WTC11 (cell line): ENCODE measurements at regions not wholly inside any gene's neighbourhood (a gene's known extent, or its start where the extent isn't known, plus 50 kb on each side); places are given as distances from the start of the nearest gene placed in this dataset.

Experiments used
- ATAC-seq: fragments of 200-7000 bp; cut with Tn5 transposase; 2 replicates; pipeline ENCODE4 v1.10.0; 2021; ENCODE audit warnings: mild to moderate bottlenecking, moderate library complexity
- CTCF ChIA-PET: fragments of 300-600 bp; sonication (Branson Sonifier 250); formaldehyde crosslinking; loops from one replicate; lab custom pipeline; 2021; ENCODE audit warnings: antibody characterized with exemption; lab: Charles Lee
- POLR2A ChIA-PET: fragments of 350-600 bp; sonication (Branson Sonifier 250); formaldehyde crosslinking; loops from one replicate; lab custom pipeline; 2021; ENCODE audit warnings: antibody characterized with exemption; lab: Charles Lee
- DNase-seq: peaks from one replicate; pipeline ENCODE4 v3.0.0; 2021; ENCODE audit warnings: low spot score
- H3K27ac Mint-ChIP-seq: 2 replicates; pipeline ENCODE4 v1.8.0; 2021; ENCODE audit warnings: mixed read lengths
- H3K27me3 Mint-ChIP-seq: 2 replicates; pipeline ENCODE4 v1.8.0; 2021; ENCODE audit warnings: low read depth, mild to moderate bottlenecking, moderate library complexity, mixed read lengths
- H3K36me3 Mint-ChIP-seq: 2 replicates; pipeline ENCODE4 v1.8.0; 2021; ENCODE audit warnings: mixed read lengths
- H3K4me1 Mint-ChIP-seq: 2 replicates; pipeline ENCODE4 v1.8.0; 2022; ENCODE audit warnings: mixed read lengths
- H3K4me3 Mint-ChIP-seq: 2 replicates; pipeline ENCODE4 v1.8.0; 2021; ENCODE audit warnings: mild to moderate bottlenecking, moderate library complexity, mixed read lengths
- H3K9me3 Mint-ChIP-seq: 2 replicates; pipeline ENCODE4 v1.8.0; 2021; ENCODE audit warnings: mixed read lengths
- ATF1 ChIP-seq: sonication (generic); formaldehyde crosslinking; IDR thresholded peaks from 2 replicates; pipeline ENCODE4 v1.8.1; 2023; ENCODE audit warnings: mild to moderate bottlenecking, moderate library complexity, missing genetic modification reagents
- E2F4 ChIP-seq: sonication (generic); formaldehyde crosslinking; IDR thresholded peaks from 2 replicates; pipeline ENCODE4 v1.8.1; 2022; ENCODE audit warnings: low read depth, mild to moderate bottlenecking, moderate library complexity, missing genetic modification reagents, borderline replicate concordance
- ETV6 ChIP-seq: sonication (generic); formaldehyde crosslinking; IDR thresholded peaks from 2 replicates; pipeline ENCODE4 v1.8.1; 2022; ENCODE audit warnings: mild to moderate bottlenecking, missing genetic modification reagents
- FOXJ3 ChIP-seq: sonication (generic); formaldehyde crosslinking; IDR thresholded peaks from 2 replicates; pipeline ENCODE4 v1.9.0; 2021; ENCODE audit warnings: missing genetic modification reagents, mild to moderate bottlenecking, borderline replicate concordance
- IRF1 ChIP-seq: sonication (generic); formaldehyde crosslinking; IDR thresholded peaks from 2 replicates; pipeline ENCODE4 v1.8.0; 2023; ENCODE audit warnings: missing genetic modification reagents
- MYBL2 ChIP-seq: sonication (generic); formaldehyde crosslinking; IDR thresholded peaks from 2 replicates; pipeline ENCODE4 v1.8.1; 2023; ENCODE audit warnings: mild to moderate bottlenecking, moderate library complexity, missing genetic modification reagents
- PRRX2 ChIP-seq: fragments of 250-450 bp; sonication (Bioruptor Pico); IDR thresholded peaks from 2 replicates; pipeline ENCODE4 v1.8.0; 2021; ENCODE audit warnings: mild to moderate bottlenecking
- SMAD3 ChIP-seq: sonication (generic); formaldehyde crosslinking; IDR thresholded peaks from 2 replicates; pipeline ENCODE4 v1.8.0; 2022; ENCODE audit warnings: missing genetic modification reagents, mild to moderate bottlenecking, borderline replicate concordance
- TP53 ChIP-seq: sonication (generic); formaldehyde crosslinking; IDR thresholded peaks from 2 replicates; pipeline ENCODE4 v1.8.1; 2023; ENCODE audit warnings: mild to moderate bottlenecking, missing genetic modification reagents
- ZNF263 ChIP-seq: sonication (generic); formaldehyde crosslinking; IDR thresholded peaks from 2 replicates; pipeline ENCODE4 v1.8.1; 2022; ENCODE audit warnings: low read depth, mild to moderate bottlenecking, moderate library complexity, missing genetic modification reagents
- ZNF396 ChIP-seq: fragments of 250-450 bp; sonication (Bioruptor Pico); IDR thresholded peaks from 2 replicates; pipeline ENCODE4 v1.8.0; 2021; ENCODE audit warnings: mild to moderate bottlenecking, moderate library complexity, borderline replicate concordance
- TF ChIP-seq, protein P1 (sequence below): fragments of 250-450 bp; sonication (Bioruptor Pico); conservative IDR thresholded peaks from 2 replicates; pipeline ENCODE4 v1.9.0; 2021; ENCODE audit warnings: mild to moderate bottlenecking
- TF ChIP-seq, protein P2 (sequence below): fragments of 250-450 bp; sonication (Bioruptor Pico); IDR thresholded peaks from 2 replicates; pipeline ENCODE4 v1.9.0; 2021; ENCODE audit warnings: mild to moderate bottlenecking, borderline replicate concordance
- TF ChIP-seq, protein P3 (sequence below): sonication (generic); formaldehyde crosslinking; IDR thresholded peaks from 2 replicates; pipeline ENCODE4 v1.8.0; 2022; ENCODE audit warnings: mild to moderate bottlenecking, missing genetic modification reagents
- TF ChIP-seq, protein P4 (sequence below): sonication (generic); formaldehyde crosslinking; IDR thresholded peaks from 2 replicates; pipeline ENCODE4 v1.8.1; 2022; ENCODE audit warnings: low read depth, missing genetic modification reagents, borderline replicate concordance

DNA sequence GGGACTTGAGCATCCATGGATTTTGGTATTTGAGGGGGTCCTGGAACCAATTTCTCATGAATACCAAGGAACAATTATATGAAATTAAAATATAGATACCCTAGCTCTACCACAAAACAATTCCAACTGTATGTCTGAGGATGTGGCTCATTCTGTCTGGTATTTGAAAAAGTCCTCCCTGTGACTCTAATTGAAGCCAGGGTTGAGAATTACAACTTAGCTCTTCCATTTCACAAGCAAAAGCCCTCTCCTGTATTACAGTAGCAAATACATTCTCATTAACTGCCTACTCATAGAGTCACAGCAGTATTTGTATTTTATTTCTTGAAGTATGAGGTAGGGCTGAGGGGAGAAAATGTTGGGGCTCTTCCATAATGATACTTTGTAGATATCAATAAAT lies 187.8 kb upstream of the OLFM3 start:
- DNase-seq: no peak
- H3K27me3 Mint-ChIP-seq: no peaks in the 10 kb centered on the region
- POLR2A ChIA-PET: no interaction called here
- no peaks in the 10 kb centered on the region for H3K36me3 Mint-ChIP-seq
- CTCF ChIA-PET: no interaction called here
- no peak overlapping the region for H3K27ac Mint-ChIP-seq
- H3K4me1 Mint-ChIP-seq: 0 out of 2 replicates have a peak, but pooled peaks cover 6% of the 10 kb centered on the region
- no peak for TF ChIP-seq ZNF263 (CRISPR knock-in tag)
- no peaks in the 10 kb centered on the region for H3K9me3 Mint-ChIP-seq
- H3K4me3 Mint-ChIP-seq: no peak overlapping the region
- ATAC-seq: no peak

DNA sequence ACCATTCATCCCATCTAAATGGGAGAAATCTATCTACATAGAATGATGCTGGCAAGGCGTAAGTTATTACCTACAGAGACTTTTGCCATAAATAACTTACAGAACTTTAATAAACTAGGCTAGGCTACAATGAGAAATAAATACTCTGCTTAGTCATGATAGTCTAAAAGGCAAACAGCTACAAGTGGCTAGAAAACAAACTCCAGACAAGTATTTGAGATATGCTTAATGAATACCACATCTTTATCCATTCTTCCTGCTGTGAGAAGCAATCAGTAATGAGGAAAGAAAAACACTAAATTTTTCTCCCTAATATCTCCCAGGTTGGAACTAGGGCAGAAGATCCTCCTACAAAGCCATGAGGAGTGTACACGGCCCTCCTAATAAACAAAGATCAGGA lies 187.0 kb upstream of the OLFM3 start:
- 0 out of 2 replicates have a peak, but pooled peaks cover 6% of the 10 kb centered on the region for H3K4me1 Mint-ChIP-seq
- no peak overlapping the region for H3K4me3 Mint-ChIP-seq
- ChIA-PET POLR2A (no interaction called here), CTCF (no interaction called here)
- no peaks in the 10 kb centered on the region for H3K27me3 Mint-ChIP-seq
- no peaks in the 10 kb centered on the region for H3K36me3 Mint-ChIP-seq
- no peak overlapping the region for H3K27ac Mint-ChIP-seq
- TF ChIP-seq, protein P1, sequence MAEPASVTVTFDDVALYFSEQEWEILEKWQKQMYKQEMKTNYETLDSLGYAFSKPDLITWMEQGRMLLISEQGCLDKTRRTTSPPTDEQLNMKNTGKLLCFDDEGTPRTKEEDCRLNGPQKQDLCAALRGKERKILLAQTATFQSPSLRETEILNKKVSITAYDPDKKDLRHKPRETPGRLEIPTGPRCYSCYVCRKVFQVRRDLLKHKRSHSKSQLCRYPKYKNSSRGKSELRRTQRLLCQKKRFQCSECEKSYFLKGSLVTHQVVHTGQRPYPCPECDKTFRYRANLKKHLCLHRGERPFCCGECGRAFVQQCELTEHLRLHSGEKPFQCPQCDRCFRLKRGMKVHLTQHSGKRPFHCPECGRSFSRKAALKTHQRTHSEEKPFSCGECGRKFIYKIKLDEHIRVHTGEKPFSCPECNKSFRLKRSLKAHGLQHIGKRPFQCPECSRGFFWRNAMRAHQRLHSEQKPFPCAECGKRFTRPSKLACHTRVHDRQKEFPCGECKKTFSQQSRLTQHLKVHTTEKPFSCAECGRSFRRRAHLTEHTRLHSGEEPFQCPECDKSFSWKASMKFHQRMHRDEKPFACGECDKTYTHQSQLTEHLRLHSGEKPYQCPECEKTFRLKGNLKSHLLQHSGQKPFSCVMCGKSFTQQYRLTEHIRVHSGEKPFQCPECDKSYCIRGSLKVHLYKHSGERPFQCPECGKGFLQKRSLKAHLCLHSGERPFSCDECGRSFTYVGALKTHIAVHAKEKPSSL (CRISPR knock-in tag): no peak
- TF ChIP-seq MYBL2: no peak
- TF ChIP-seq, protein P2, sequence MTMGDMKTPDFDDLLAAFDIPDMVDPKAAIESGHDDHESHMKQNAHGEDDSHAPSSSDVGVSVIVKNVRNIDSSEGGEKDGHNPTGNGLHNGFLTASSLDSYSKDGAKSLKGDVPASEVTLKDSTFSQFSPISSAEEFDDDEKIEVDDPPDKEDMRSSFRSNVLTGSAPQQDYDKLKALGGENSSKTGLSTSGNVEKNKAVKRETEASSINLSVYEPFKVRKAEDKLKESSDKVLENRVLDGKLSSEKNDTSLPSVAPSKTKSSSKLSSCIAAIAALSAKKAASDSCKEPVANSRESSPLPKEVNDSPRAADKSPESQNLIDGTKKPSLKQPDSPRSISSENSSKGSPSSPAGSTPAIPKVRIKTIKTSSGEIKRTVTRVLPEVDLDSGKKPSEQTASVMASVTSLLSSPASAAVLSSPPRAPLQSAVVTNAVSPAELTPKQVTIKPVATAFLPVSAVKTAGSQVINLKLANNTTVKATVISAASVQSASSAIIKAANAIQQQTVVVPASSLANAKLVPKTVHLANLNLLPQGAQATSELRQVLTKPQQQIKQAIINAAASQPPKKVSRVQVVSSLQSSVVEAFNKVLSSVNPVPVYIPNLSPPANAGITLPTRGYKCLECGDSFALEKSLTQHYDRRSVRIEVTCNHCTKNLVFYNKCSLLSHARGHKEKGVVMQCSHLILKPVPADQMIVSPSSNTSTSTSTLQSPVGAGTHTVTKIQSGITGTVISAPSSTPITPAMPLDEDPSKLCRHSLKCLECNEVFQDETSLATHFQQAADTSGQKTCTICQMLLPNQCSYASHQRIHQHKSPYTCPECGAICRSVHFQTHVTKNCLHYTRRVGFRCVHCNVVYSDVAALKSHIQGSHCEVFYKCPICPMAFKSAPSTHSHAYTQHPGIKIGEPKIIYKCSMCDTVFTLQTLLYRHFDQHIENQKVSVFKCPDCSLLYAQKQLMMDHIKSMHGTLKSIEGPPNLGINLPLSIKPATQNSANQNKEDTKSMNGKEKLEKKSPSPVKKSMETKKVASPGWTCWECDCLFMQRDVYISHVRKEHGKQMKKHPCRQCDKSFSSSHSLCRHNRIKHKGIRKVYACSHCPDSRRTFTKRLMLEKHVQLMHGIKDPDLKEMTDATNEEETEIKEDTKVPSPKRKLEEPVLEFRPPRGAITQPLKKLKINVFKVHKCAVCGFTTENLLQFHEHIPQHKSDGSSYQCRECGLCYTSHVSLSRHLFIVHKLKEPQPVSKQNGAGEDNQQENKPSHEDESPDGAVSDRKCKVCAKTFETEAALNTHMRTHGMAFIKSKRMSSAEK (CRISPR knock-in tag): no peak
- TF ChIP-seq, all 79 proteins: peak for 0
- DNase-seq (no peak), ATAC-seq (no peak)
- no peaks in the 10 kb centered on the region for H3K9me3 Mint-ChIP-seq

- Mint-ChIP-seq H3K9me3 (no peaks in the 10 kb centered on the region), H3K27ac (no peak overlapping the region), H3K4me3 (no peak overlapping the region), H3K27me3 (no peaks in the 10 kb centered on the region), H3K4me1 (0 out of 2 replicates have a peak, but pooled peaks cover 6% of the 10 kb centered on the region), H3K36me3 (no peaks in the 10 kb centered on the region)
- ATAC-seq: no peak
- POLR2A ChIA-PET: no interaction called here
- CTCF ChIA-PET: no interaction called here
- DNase-seq: no peak
- TF ChIP-seq ZNF396: no peak
- no peak for TF ChIP-seq SMAD3 (CRISPR knock-in tag)
- TF ChIP-seq, protein P2 (CRISPR knock-in tag): no peak
- TF ChIP-seq FOXJ3 (CRISPR knock-in tag): no peak
- TF ChIP-seq TP53 (CRISPR knock-in tag): no peak
- no peak for TF ChIP-seq IRF1 (CRISPR knock-in tag)
- TF ChIP-seq ETV6 (CRISPR knock-in tag): no peak
- no peak for TF ChIP-seq PRRX2 (CRISPR knock-in tag)
- TF ChIP-seq, protein P3, sequence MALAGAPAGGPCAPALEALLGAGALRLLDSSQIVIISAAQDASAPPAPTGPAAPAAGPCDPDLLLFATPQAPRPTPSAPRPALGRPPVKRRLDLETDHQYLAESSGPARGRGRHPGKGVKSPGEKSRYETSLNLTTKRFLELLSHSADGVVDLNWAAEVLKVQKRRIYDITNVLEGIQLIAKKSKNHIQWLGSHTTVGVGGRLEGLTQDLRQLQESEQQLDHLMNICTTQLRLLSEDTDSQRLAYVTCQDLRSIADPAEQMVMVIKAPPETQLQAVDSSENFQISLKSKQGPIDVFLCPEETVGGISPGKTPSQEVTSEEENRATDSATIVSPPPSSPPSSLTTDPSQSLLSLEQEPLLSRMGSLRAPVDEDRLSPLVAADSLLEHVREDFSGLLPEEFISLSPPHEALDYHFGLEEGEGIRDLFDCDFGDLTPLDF (CRISPR knock-in tag): no peak
- TF ChIP-seq E2F4 (CRISPR knock-in tag): no peak
- no peak for TF ChIP-seq ATF1 (CRISPR knock-in tag)
- TF ChIP-seq, protein P4, sequence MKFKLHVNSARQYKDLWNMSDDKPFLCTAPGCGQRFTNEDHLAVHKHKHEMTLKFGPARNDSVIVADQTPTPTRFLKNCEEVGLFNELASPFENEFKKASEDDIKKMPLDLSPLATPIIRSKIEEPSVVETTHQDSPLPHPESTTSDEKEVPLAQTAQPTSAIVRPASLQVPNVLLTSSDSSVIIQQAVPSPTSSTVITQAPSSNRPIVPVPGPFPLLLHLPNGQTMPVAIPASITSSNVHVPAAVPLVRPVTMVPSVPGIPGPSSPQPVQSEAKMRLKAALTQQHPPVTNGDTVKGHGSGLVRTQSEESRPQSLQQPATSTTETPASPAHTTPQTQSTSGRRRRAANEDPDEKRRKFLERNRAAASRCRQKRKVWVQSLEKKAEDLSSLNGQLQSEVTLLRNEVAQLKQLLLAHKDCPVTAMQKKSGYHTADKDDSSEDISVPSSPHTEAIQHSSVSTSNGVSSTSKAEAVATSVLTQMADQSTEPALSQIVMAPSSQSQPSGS (CRISPR knock-in tag): no peak
Observed at GRCh38 chr1:102182603-102183260, 186.0 kb upstream of the OLFM3 start.
